K562 (cell line): ENCODE measurements at regions not wholly inside any gene's neighbourhood (a gene's known extent, or its start where the extent isn't known, plus 50 kb on each side); places are given as distances from the start of the nearest gene placed in this dataset.

Source experiments
- ATAC-seq: fragments of 200-7000 bp; cut with Tn5 transposase; 3 replicates; pipeline ENCODE4 v1.9.1; 2020; ENCODE audit warnings: moderate library complexity
- BruUV-seq: library from RNA; stranded (reverse); fragments of 400-500 nt; replicated peaks from 2 replicates; lab custom pipeline; 2021; lab: Mats Ljungman, UMichigan
- CTCF ChIA-PET: fragments of 300-600 bp; formaldehyde crosslinking; extraction: SDS; loops from one replicate; lab custom pipeline; 2021; ENCODE audit warnings: low intra/inter-chr PET ratio; lab: Yijun Ruan, JAX
- POLR2A ChIA-PET: fragments of 300-600, 350-650 bp; sonication (Branson Sonifier 250); formaldehyde crosslinking; extraction: SDS; loops from one replicate; lab custom pipeline; 2021; ENCODE audit warnings: antibody characterized with exemption, inconsistent platforms; lab: Yijun Ruan, JAX
- DNase-seq, 4 experiments: peaks; one replicate each; pipeline versions ENCODE4 v3.0.0 to v3.0.0-alpha.2; 2011 to 2018; ENCODE audit warnings: low spot score in 3 of 4, mixed read lengths in 3 of 4; ENCODE audit errors: extremely low read depth in 1 of 4
- FAIRE-seq: peaks from 2 replicates; lab custom pipeline; 2011; peaks lifted over from hg19 to GRCh38; lab: Jason Lieb, UNC
- H2AFZ ChIP-seq: 2 replicates; pipeline ENCODE4 v1.6.0; 2011; ENCODE audit warnings: low read depth, low read length, control low read depth, inconsistent platforms
- H3K27ac ChIP-seq: fragments of 200-600 bp; 3 replicates; pipeline ENCODE4 v1.8.0; 2011; ENCODE audit warnings: low read depth, mild to moderate bottlenecking, control low read depth, inconsistent platforms, low read length, moderate library complexity, mixed read lengths; ENCODE audit errors: extremely low read depth
- H3K27me3 ChIP-seq, 2 experiments: fragments of 300-600 bp in 1 of 2; 2 replicates in 1 of 2; 3 replicates in 1 of 2; pipeline versions ENCODE4 v1.6.0 to v1.8.0; 2011; ENCODE audit warnings: inconsistent platforms in 2 of 2, low read length in 2 of 2, mild to moderate bottlenecking in 1 of 2, mixed read lengths in 1 of 2, moderate library complexity in 1 of 2; ENCODE audit not compliant: control insufficient read depth in 2 of 2, insufficient read depth in 2 of 2
- H3K36me3 ChIP-seq: fragments of 300-600 bp; 3 replicates; pipeline ENCODE4 v1.8.0; 2011; ENCODE audit warnings: mild to moderate bottlenecking, low read length, inconsistent platforms; ENCODE audit not compliant: control insufficient read depth, insufficient read depth
- H3K4me1 ChIP-seq, 2 experiments: fragments of 200-600 bp in 1 of 2; replicated peaks in 1 of 2; 2 replicates in 1 of 2; 3 replicates in 1 of 2; pipeline versions ENCODE4 v1.5.1 to v1.8.0; 2011; ENCODE audit warnings: inconsistent platforms in 2 of 2, low read length in 2 of 2, mild to moderate bottlenecking in 1 of 2, mixed read lengths in 1 of 2, moderate library complexity in 1 of 2; ENCODE audit not compliant: control insufficient read depth in 2 of 2, insufficient read depth in 2 of 2
- H3K4me2 ChIP-seq: 2 replicates; pipeline ENCODE4 v1.6.1; 2011; ENCODE audit warnings: low read length, control low read depth, inconsistent platforms, mixed read lengths; ENCODE audit not compliant: insufficient read depth
- H3K4me3 ChIP-seq: fragments of 200-600 bp; sonication (generic), shearing (Covaris generic); 2 replicates; pipeline ENCODE4 v1.5.1; 2016; ENCODE audit warnings: control low read depth, inconsistent platforms
- H3K79me2 ChIP-seq: fragments of 200-600 bp; 3 replicates; pipeline ENCODE4 v1.8.0; 2011; ENCODE audit warnings: low read length, inconsistent platforms; ENCODE audit not compliant: control insufficient read depth, insufficient read depth
- H3K9ac ChIP-seq, 2 experiments: 2 replicates each; pipeline versions ENCODE4 v1.6.0 to v1.6.1; 2011; ENCODE audit warnings: low read depth in 2 of 2, low read length in 2 of 2, control low read depth in 1 of 2, inconsistent platforms in 1 of 2, mild to moderate bottlenecking in 1 of 2, mixed read lengths in 1 of 2; ENCODE audit not compliant: insufficient read depth in 1 of 2
- H3K9me1 ChIP-seq: one replicate; pipeline ENCODE4 v1.6.0; 2011; ENCODE audit warnings: inconsistent platforms, mild to moderate bottlenecking, low read length, moderate library complexity; ENCODE audit not compliant: control insufficient read depth, insufficient read depth
- H3K9me3 ChIP-seq: replicated peaks from 2 replicates; pipeline ENCODE4 v1.5.1; 2011; ENCODE audit warnings: low read depth, low read length, inconsistent platforms; ENCODE audit not compliant: control insufficient read depth, insufficient read depth
- H4K20me1 ChIP-seq: replicated peaks from 2 replicates; pipeline ENCODE4 v1.6.1; 2011; ENCODE audit warnings: low read length, inconsistent platforms, mixed read lengths; ENCODE audit not compliant: control insufficient read depth, insufficient read depth
- BACH1 ChIP-seq: fragments of 200-800 bp; sonication (Bioruptor generic); IDR thresholded peaks from 2 replicates; pipeline ENCODE4 v1.6.1; 2016; ENCODE audit warnings: missing genetic modification characterization, missing compliant biosample characterization
- CBFA2T2 ChIP-seq: fragments of 450-650 bp; conservative IDR thresholded peaks from 2 replicates; pipeline ENCODE4 v1.6.1; 2017; ENCODE audit warnings: mild to moderate bottlenecking
- FUS ChIP-seq: fragments of 200-400 bp; formaldehyde crosslinking; optimal IDR thresholded peaks from 2 replicates; pipeline ENCODE3; 2017; ENCODE audit warnings: low read depth, low read length
- HLTF ChIP-seq: fragments of 450-650 bp; IDR thresholded peaks from 2 replicates; pipeline ENCODE4 v1.6.1; 2016
- HNRNPH1 ChIP-seq: fragments of 200-400 bp; formaldehyde crosslinking; optimal IDR thresholded peaks from 2 replicates; pipeline ENCODE3; 2017; ENCODE audit warnings: low read depth, mild to moderate bottlenecking, low read length, moderate library complexity
- IFI16 ChIP-seq: fragments of 250-450 bp; sonication (Bioruptor Pico); IDR thresholded peaks from 2 replicates; pipeline ENCODE4 v2.1.2; 2022; ENCODE audit warnings: mild to moderate bottlenecking, inconsistent platforms
- IRF2 ChIP-seq: sonication (generic); formaldehyde crosslinking; IDR thresholded peaks from 2 replicates; pipeline ENCODE4 v1.8.1; 2022; ENCODE audit warnings: mild to moderate bottlenecking, missing genetic modification reagents
- MAZ ChIP-seq, 2 experiments: fragments of 450-650 bp in 1 of 2; sonication (generic) in 1 of 2; formaldehyde crosslinking; IDR thresholded peaks in 1 of 2; conservative IDR thresholded peaks in 1 of 2; 2 replicates each; pipeline versions ENCODE4 v1.4.0 to v1.5.0; 2020; ENCODE audit warnings: mild to moderate bottlenecking in 1 of 2, missing genetic modification reagents in 1 of 2
- MTA1 ChIP-seq: fragments of 450-650 bp; IDR thresholded peaks from 2 replicates; pipeline ENCODE4 v1.6.1; 2017; ENCODE audit warnings: borderline replicate concordance
- TAF7 ChIP-seq: fragments of 450-650 bp; IDR thresholded peaks from 2 replicates; pipeline ENCODE4 v1.6.1; 2016; ENCODE audit warnings: missing genetic modification characterization, missing compliant biosample characterization
- ZNF274 ChIP-seq: IDR thresholded peaks from 2 replicates; pipeline ENCODE4 v1.6.1; 2011; ENCODE audit warnings: low read depth, mild to moderate bottlenecking, low read length, moderate library complexity, borderline replicate concordance
- ZNF436 ChIP-seq: fragments of 250-450, 450-650 bp; sonication (Bioruptor Pico); formaldehyde crosslinking; IDR thresholded peaks from 2 replicates; pipeline ENCODE4 v1.7.0; 2020; ENCODE audit warnings: mild to moderate bottlenecking
- ZNF696 ChIP-seq: fragments of 250-450 bp; sonication (Bioruptor Pico); conservative IDR thresholded peaks from 2 replicates; pipeline ENCODE4 v1.4.0; 2020; ENCODE audit warnings: mild to moderate bottlenecking, moderate library complexity
- ZNF76 ChIP-seq: fragments of 250-450 bp; sonication (Bioruptor Pico); IDR thresholded peaks from 2 replicates; pipeline ENCODE4 v1.4.0; 2020; ENCODE audit warnings: mild to moderate bottlenecking, moderate library complexity, borderline replicate concordance
- WGBS: fragments of 100-300 bp; shearing (Covaris generic); methylation state at CpG from one replicate; pipeline ENCODE4 v1.1.6; 2016; ENCODE audit warnings: low coverage, mixed read lengths; ENCODE audit not compliant: insufficient coverage; ENCODE audit errors: missing lambda C conversion rate; 5-methylcytosine and 5-hydroxymethylcytosine counted together
- in situ Hi-C: fragments of 300-500 bp; cut with MboI; formaldehyde crosslinking; loops from 4 replicates; pipeline ENCODE4 v1.15.0; 2018; ENCODE audit warnings: inconsistent platforms, mixed read lengths
- intact Hi-C: fragments of 100-400 bp; cut with micrococcal nuclease; formaldehyde crosslinking; loops from 2 replicates; pipeline ENCODE4 v1.14.2; 2022
- TF ChIP-seq, protein P1 (sequence below): fragments of 450-650 bp; IDR thresholded peaks from 2 replicates; pipeline ENCODE4 v1.7.0; 2016; ENCODE audit warnings: borderline replicate concordance
- TF ChIP-seq, protein P2 (sequence below): IDR thresholded peaks from 2 replicates; pipeline ENCODE4 v1.6.1; 2016; ENCODE audit warnings: missing genetic modification characterization, missing compliant biosample characterization

DNA sequence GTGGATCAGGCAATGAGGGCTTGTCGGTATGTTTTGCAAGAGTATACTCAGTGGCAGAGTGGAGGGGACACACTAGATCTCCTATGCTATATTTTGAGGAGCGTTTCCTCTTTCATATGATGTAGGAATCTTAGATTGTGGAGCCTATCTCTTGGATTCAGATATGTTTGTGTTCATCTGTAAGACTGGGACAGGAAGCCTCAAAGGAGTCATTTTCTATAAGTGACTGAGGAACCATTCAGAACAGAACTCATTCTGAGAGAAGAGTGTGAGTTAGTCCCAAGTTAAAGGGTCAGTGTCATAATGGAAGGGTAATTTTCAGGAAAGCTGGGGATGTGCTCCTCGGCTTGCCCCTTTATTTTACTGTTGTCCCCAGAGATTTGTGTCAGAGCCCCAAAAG, 107.7 kb downstream of the PTGS2 start:
- no peak overlapping the region for H3K4me3 ChIP-seq
- TF ChIP-seq BACH1 (tag) (no peak), FUS (no peak), MAZ (CRISPR knock-in tag; conservative IDR thresholded peaks at IDR 0.05 in 1 of 2, IDR thresholded peaks at IDR 0.05 in 1 of 2) (no peak), ZNF76 (CRISPR knock-in tag) (no peak), IFI16 (CRISPR knock-in tag) (no peak), ZNF274 (no peak), CBFA2T2 (no peak), MTA1 (no peak), TAF7 (tag) (no peak), ZNF436 (CRISPR knock-in tag) (no peak), HNRNPH1 (no peak), HLTF (no peak), ZNF696 (CRISPR knock-in tag) (no peak), IRF2 (CRISPR knock-in tag) (no peak)
- TF ChIP-seq, protein P1, sequence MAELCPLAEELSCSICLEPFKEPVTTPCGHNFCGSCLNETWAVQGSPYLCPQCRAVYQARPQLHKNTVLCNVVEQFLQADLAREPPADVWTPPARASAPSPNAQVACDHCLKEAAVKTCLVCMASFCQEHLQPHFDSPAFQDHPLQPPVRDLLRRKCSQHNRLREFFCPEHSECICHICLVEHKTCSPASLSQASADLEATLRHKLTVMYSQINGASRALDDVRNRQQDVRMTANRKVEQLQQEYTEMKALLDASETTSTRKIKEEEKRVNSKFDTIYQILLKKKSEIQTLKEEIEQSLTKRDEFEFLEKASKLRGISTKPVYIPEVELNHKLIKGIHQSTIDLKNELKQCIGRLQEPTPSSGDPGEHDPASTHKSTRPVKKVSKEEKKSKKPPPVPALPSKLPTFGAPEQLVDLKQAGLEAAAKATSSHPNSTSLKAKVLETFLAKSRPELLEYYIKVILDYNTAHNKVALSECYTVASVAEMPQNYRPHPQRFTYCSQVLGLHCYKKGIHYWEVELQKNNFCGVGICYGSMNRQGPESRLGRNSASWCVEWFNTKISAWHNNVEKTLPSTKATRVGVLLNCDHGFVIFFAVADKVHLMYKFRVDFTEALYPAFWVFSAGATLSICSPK = no peak
- TF ChIP-seq, protein P2, sequence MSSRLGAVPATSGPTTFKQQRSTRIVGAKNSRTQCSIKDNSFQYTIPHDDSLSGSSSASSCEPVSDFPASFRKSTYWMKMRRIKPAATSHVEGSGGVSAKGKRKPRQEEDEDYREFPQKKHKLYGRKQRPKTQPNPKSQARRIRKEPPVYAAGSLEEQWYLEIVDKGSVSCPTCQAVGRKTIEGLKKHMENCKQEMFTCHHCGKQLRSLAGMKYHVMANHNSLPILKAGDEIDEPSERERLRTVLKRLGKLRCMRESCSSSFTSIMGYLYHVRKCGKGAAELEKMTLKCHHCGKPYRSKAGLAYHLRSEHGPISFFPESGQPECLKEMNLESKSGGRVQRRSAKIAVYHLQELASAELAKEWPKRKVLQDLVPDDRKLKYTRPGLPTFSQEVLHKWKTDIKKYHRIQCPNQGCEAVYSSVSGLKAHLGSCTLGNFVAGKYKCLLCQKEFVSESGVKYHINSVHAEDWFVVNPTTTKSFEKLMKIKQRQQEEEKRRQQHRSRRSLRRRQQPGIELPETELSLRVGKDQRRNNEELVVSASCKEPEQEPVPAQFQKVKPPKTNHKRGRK (tag) = no peak
- H3K27me3 ChIP-seq = no peaks in the 10 kb centered on the region
- in situ Hi-C loops (no loop called here), intact Hi-C loops (no loop called here)
- H3K4me2 ChIP-seq = no peak overlapping the region
- no peak overlapping the region for H3K27ac ChIP-seq
- H3K9me1 ChIP-seq = no peaks in the 10 kb centered on the region
- no peaks in the 10 kb centered on the region for H3K4me1 ChIP-seq
- no peak for ATAC-seq
- no peak for FAIRE-seq
- no peaks in the 10 kb centered on the region for H4K20me1 ChIP-seq
- no peak for DNase-seq
- H3K9me3 ChIP-seq = no peaks in the 10 kb centered on the region; the same call in 1 of the 2 replicates
- H3K79me2 ChIP-seq = no peaks in the 10 kb centered on the region
- no peak overlapping the region for H2AFZ ChIP-seq
- no peak overlapping the region for H3K9ac ChIP-seq
- no TSS peak for BruUV-seq
- ChIA-PET POLR2A (no interaction called here), CTCF (no interaction called here)
- H3K36me3 ChIP-seq = no peaks in the 10 kb centered on the region
- 0% methylated on average over 3 of the region's 3 CpGs for WGBS
